GM12878 (cell line): ENCODE measurements at regions not wholly inside any gene's neighbourhood (a gene's known extent, or its start where the extent isn't known, plus 50 kb on each side); places are given as distances from the start of the nearest gene placed in this dataset.

Source experiments
- ATAC-seq: fragments of 200-7000 bp; cut with Tn5 transposase; 3 replicates; pipeline ENCODE4 v1.9.1; 2020; ENCODE audit warnings: mild to moderate bottlenecking, moderate library complexity
- BruUV-seq: library from RNA; stranded (reverse); fragments of 400-500 nt; replicated peaks from 2 replicates; lab custom pipeline; 2021; lab: Mats Ljungman, UMichigan
- CTCF ChIA-PET: fragments of 300-600 bp; sonication (Branson Sonifier 250); formaldehyde crosslinking; extraction: SDS; loops from one replicate; lab custom pipeline; 2021; ENCODE audit warnings: inconsistent platforms; lab: Yijun Ruan, JAX
- POLR2A ChIA-PET: fragments of 350-600 bp; formaldehyde crosslinking; extraction: SDS; loops from one replicate; lab custom pipeline; 2021; ENCODE audit warnings: inconsistent platforms; lab: Charles Lee
- RAD21 ChIA-PET: fragments of 300-600 bp; sonication (Branson Sonifier 250); formaldehyde crosslinking; loops from one replicate; lab custom pipeline; 2023; ENCODE audit warnings: antibody characterized with exemption; ENCODE audit not compliant: unreplicated experiment; lab: Charles Lee
- SMC1A ChIA-PET: fragments of 300-600 bp; sonication (Branson Sonifier 250); formaldehyde crosslinking; loops from one replicate; lab custom pipeline; 2023; ENCODE audit not compliant: unreplicated experiment, uncharacterized antibody; lab: Charles Lee
- DNase-seq: peaks from one replicate; pipeline ENCODE4 v3.0.0-alpha.2; 2011; ENCODE audit warnings: low read depth, low spot score
- FAIRE-seq: peaks from 3 replicates; lab custom pipeline; 2011; peaks lifted over from hg19 to GRCh38; lab: Jason Lieb, UNC
- H2AFZ ChIP-seq: 2 replicates; pipeline ENCODE4 v1.6.0; 2011; ENCODE audit warnings: low read depth, low read length, control low read depth; ENCODE audit not compliant: control insufficient read depth
- H3K27ac ChIP-seq: 2 replicates; pipeline ENCODE4 v1.5.1; 2011; ENCODE audit warnings: control low read depth; ENCODE audit not compliant: control insufficient read depth, insufficient read depth
- H3K27me3 ChIP-seq, 2 experiments: replicated peaks in 1 of 2; 2 replicates each; pipeline versions ENCODE4 v1.6.0 to v1.6.1; 2011; ENCODE audit warnings: low read length in 1 of 2; ENCODE audit not compliant: control insufficient read depth in 2 of 2, insufficient read depth in 2 of 2
- H3K36me3 ChIP-seq, 2 experiments: 2 replicates each; pipeline ENCODE4 v1.5.1; 2011; ENCODE audit warnings: low read length in 1 of 2; ENCODE audit not compliant: control insufficient read depth in 2 of 2, insufficient read depth in 2 of 2
- H3K4me1 ChIP-seq: 2 replicates; pipeline ENCODE4 v1.6.1; 2011; ENCODE audit warnings: mild to moderate bottlenecking, low read length, moderate library complexity, mixed read lengths; ENCODE audit not compliant: control insufficient read depth, insufficient read depth
- H3K4me2 ChIP-seq: 2 replicates; pipeline ENCODE4 v1.6.0; 2011; ENCODE audit warnings: control low read depth; ENCODE audit not compliant: control insufficient read depth, insufficient read depth
- H3K4me3 ChIP-seq: fragments of 200-600 bp; sonication (generic); 2 replicates; pipeline ENCODE4 v1.5.1; 2016
- H3K79me2 ChIP-seq: 2 replicates; pipeline ENCODE4 v1.6.0; 2011; ENCODE audit warnings: low read length; ENCODE audit not compliant: control insufficient read depth, insufficient read depth
- H3K9ac ChIP-seq: 2 replicates; pipeline ENCODE4 v1.8.0; 2011; ENCODE audit warnings: low read length, control low read depth, mixed read lengths; ENCODE audit not compliant: control insufficient read depth, insufficient read depth
- H3K9me3 ChIP-seq: replicated peaks from 3 replicates; pipeline ENCODE4 v1.5.1; 2011; ENCODE audit warnings: mild to moderate bottlenecking, low read length; ENCODE audit not compliant: control insufficient read depth, insufficient read depth
- H4K20me1 ChIP-seq: 2 replicates; pipeline ENCODE4 v1.6.0; 2011; ENCODE audit not compliant: control insufficient read depth, insufficient read depth
- SMAD1 ChIP-seq: fragments of 450-650 bp; IDR thresholded peaks from 2 replicates; pipeline ENCODE4 v1.6.1; 2018; ENCODE audit warnings: mild to moderate bottlenecking, low read depth; ENCODE audit not compliant: partially characterized antibody
- whole genome bisulfite sequencing: methylation state at CpG from one replicate; pipeline ENCODE4 v1.1.6; 2016; ENCODE audit warnings: low lambda C conversion rate; ENCODE audit not compliant: insufficient replicate concordance, insufficient coverage; ENCODE audit errors: missing lambda C conversion rate; 5-methylcytosine and 5-hydroxymethylcytosine counted together
- in situ Hi-C: fragments of 300-500 bp; cut with MboI; formaldehyde crosslinking; loops from 9 replicates; pipeline ENCODE4 v1.14.3; 2018; ENCODE audit warnings: mixed read lengths
- intact Hi-C: fragments of 100-400 bp; cut with micrococcal nuclease; formaldehyde crosslinking; loops from one replicate; pipeline ENCODE4 v1.14.2; 2022; ENCODE audit not compliant: unreplicated experiment
- TF ChIP-seq, protein P1 (sequence below), 3 experiments: IDR thresholded peaks in 2 of 3; conservative IDR thresholded peaks in 1 of 3; 2 replicates each; pipeline ENCODE4 v1.5.1; 2011; ENCODE audit warnings: low read depth in 3 of 3, low read length in 3 of 3, mild to moderate bottlenecking in 3 of 3, control low read depth in 2 of 3, moderate library complexity in 2 of 3, inconsistent platforms in 1 of 3, mixed read lengths in 1 of 3; ENCODE audit not compliant: control insufficient read depth in 2 of 3, insufficient read depth in 1 of 3; ENCODE audit errors: extremely low read depth in 1 of 3
- TF ChIP-seq, protein P2 (sequence below): fragments of 150-350 bp; IDR thresholded peaks from 2 replicates; pipeline ENCODE4 v1.6.1; 2014; ENCODE audit warnings: mild to moderate bottlenecking, low read depth, low read length
- TF ChIP-seq, protein P3 (sequence below): fragments of 450-650 bp; IDR thresholded peaks from 2 replicates; pipeline ENCODE4 v1.6.1; 2014; ENCODE audit warnings: mild to moderate bottlenecking
- TF ChIP-seq, protein P4 (sequence below): fragments of 450-650 bp; IDR thresholded peaks from 2 replicates; pipeline ENCODE4 v1.6.1; 2016; ENCODE audit warnings: mild to moderate bottlenecking, moderate library complexity, borderline replicate concordance

GRCh38 chr20:60212695-60213094, 254.5 kb downstream of the CDH26 start:
- Histone ChIP-seq H3K4me1 (no peaks in the 10 kb centered on the region), H3K4me2 (no peak overlapping the region), H3K9ac (no peak overlapping the region), H2AFZ (no peak overlapping the region), H3K4me3 (no peak overlapping the region), H3K27ac (no peak overlapping the region), H3K9me3 (no peaks in the 10 kb centered on the region), H4K20me1 (no peaks in the 10 kb centered on the region), H3K79me2 (no peaks in the 10 kb centered on the region), H3K27me3 (no peaks in the 10 kb centered on the region), H3K36me3 (no peaks in the 10 kb centered on the region)
- RAD21 ChIA-PET: no interaction called here
- FAIRE-seq (no peak), DNase-seq (no peak), ATAC-seq (no peak)
- no TSS peak for BruUV-seq
- SMC1A ChIA-PET: interaction anchor here (0.7 to 1.0 kb wide), 2 partner anchors 51 to 75 kb away, joined by 3 to 4 read pairs; no protein-coding TSS in a partner anchor
- CTCF ChIA-PET: interaction anchor here (0.6 to 6.5 kb wide), 5 partner anchors 51 to 283 kb away, joined by 3 to 55 read pairs (median 4); no protein-coding TSS in a partner anchor
- WGBS: 11% methylated on average over 3 of the region's 3 CpGs
- POLR2A ChIA-PET: no interaction called here
- intact Hi-C loops: loop anchor here (5.0 kb wide), 1 partner anchor 1680 kb away; no protein-coding TSS in a partner anchor
- in situ Hi-C loops: no loop called here
- TF ChIP-seq, protein P1, sequence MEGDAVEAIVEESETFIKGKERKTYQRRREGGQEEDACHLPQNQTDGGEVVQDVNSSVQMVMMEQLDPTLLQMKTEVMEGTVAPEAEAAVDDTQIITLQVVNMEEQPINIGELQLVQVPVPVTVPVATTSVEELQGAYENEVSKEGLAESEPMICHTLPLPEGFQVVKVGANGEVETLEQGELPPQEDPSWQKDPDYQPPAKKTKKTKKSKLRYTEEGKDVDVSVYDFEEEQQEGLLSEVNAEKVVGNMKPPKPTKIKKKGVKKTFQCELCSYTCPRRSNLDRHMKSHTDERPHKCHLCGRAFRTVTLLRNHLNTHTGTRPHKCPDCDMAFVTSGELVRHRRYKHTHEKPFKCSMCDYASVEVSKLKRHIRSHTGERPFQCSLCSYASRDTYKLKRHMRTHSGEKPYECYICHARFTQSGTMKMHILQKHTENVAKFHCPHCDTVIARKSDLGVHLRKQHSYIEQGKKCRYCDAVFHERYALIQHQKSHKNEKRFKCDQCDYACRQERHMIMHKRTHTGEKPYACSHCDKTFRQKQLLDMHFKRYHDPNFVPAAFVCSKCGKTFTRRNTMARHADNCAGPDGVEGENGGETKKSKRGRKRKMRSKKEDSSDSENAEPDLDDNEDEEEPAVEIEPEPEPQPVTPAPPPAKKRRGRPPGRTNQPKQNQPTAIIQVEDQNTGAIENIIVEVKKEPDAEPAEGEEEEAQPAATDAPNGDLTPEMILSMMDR (IDR thresholded peaks at IDR 0.05 in 2 of 3, conservative IDR thresholded peaks at IDR 0.05 in 1 of 3; ENCODE audit: control insufficient read depth in 2 of 3, extremely low read depth in 1 of 3, insufficient read depth in 1 of 3, low read depth in 3 of 3, low read length in 3 of 3): no peak
- no peak for TF ChIP-seq SMAD1
- TF ChIP-seq, protein P2, sequence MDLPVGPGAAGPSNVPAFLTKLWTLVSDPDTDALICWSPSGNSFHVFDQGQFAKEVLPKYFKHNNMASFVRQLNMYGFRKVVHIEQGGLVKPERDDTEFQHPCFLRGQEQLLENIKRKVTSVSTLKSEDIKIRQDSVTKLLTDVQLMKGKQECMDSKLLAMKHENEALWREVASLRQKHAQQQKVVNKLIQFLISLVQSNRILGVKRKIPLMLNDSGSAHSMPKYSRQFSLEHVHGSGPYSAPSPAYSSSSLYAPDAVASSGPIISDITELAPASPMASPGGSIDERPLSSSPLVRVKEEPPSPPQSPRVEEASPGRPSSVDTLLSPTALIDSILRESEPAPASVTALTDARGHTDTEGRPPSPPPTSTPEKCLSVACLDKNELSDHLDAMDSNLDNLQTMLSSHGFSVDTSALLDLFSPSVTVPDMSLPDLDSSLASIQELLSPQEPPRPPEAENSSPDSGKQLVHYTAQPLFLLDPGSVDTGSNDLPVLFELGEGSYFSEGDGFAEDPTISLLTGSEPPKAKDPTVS: no peak
- TF ChIP-seq, protein P3, sequence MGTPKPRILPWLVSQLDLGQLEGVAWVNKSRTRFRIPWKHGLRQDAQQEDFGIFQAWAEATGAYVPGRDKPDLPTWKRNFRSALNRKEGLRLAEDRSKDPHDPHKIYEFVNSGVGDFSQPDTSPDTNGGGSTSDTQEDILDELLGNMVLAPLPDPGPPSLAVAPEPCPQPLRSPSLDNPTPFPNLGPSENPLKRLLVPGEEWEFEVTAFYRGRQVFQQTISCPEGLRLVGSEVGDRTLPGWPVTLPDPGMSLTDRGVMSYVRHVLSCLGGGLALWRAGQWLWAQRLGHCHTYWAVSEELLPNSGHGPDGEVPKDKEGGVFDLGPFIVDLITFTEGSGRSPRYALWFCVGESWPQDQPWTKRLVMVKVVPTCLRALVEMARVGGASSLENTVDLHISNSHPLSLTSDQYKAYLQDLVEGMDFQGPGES: no peak
- TF ChIP-seq, protein P4, sequence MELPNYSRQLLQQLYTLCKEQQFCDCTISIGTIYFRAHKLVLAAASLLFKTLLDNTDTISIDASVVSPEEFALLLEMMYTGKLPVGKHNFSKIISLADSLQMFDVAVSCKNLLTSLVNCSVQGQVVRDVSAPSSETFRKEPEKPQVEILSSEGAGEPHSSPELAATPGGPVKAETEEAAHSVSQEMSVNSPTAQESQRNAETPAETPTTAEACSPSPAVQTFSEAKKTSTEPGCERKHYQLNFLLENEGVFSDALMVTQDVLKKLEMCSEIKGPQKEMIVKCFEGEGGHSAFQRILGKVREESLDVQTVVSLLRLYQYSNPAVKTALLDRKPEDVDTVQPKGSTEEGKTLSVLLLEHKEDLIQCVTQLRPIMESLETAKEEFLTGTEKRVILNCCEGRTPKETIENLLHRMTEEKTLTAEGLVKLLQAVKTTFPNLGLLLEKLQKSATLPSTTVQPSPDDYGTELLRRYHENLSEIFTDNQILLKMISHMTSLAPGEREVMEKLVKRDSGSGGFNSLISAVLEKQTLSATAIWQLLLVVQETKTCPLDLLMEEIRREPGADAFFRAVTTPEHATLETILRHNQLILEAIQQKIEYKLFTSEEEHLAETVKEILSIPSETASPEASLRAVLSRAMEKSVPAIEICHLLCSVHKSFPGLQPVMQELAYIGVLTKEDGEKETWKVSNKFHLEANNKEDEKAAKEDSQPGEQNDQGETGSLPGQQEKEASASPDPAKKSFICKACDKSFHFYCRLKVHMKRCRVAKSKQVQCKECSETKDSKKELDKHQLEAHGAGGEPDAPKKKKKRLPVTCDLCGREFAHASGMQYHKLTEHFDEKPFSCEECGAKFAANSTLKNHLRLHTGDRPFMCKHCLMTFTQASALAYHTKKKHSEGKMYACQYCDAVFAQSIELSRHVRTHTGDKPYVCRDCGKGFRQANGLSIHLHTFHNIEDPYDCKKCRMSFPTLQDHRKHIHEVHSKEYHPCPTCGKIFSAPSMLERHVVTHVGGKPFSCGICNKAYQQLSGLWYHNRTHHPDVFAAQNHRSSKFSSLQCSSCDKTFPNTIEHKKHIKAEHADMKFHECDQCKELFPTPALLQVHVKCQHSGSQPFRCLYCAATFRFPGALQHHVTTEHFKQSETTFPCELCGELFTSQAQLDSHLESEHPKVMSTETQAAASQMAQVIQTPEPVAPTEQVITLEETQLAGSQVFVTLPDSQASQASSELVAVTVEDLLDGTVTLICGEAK: no peak
- TF ChIP-seq, all 136 proteins: peak for 0
